22Rv1 (cell line): ENCODE measurements at regions not wholly inside any gene's neighbourhood (a gene's known extent, or its start where the extent isn't known, plus 50 kb on each side); places are given as distances from the start of the nearest gene placed in this dataset.

Source experiments
- CTCF ChIP-seq: fragments of 450-650 bp; IDR thresholded peaks from 2 replicates; pipeline ENCODE4 v1.5.1; 2017; ENCODE audit warnings: mild to moderate bottlenecking
- ZFX ChIP-seq: fragments of 450-650 bp; IDR thresholded peaks from 2 replicates; pipeline ENCODE4 v1.6.1; 2017; ENCODE audit warnings: antibody characterized with exemption, borderline replicate concordance

DNA sequence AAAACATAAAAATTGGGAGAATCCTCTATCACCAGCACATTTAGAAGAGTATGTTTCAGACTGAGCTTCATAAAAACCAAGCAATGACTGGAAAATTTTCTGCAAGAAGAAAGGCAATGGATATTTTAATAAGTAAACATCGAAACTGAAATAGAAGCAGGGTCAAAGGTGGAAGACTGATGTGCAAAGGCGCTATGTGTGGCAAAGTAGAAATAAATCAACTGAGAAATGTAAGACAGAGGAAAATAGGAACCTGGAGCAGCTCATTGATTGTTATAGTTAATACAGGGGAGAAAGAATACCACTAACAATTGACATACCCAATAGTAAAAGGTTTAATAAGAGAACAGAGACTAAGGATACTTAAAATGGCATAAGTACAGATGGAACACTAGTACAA lies 818.4 kb downstream of the SOCS6 start:
- no peak for TF ChIP-seq CTCF
- no peak for TF ChIP-seq ZFX
